HG03175 (cell line): ENCODE measurements at regions not wholly inside any gene's neighbourhood (a gene's known extent, or its start where the extent isn't known, plus 50 kb on each side); places are given as distances from the start of the nearest gene placed in this dataset.
A peak's percentile ranks its signal among the peaks of the same experiment; 100 is the strongest.

Experiments
- ATAC-seq: cut with Tn5 transposase; IDR thresholded peaks from one replicate; pipeline ENCODE4 v1.9.1; 2021; ENCODE audit warnings: mild to moderate bottlenecking, moderate library complexity; ENCODE audit not compliant: unreplicated experiment

DNA sequence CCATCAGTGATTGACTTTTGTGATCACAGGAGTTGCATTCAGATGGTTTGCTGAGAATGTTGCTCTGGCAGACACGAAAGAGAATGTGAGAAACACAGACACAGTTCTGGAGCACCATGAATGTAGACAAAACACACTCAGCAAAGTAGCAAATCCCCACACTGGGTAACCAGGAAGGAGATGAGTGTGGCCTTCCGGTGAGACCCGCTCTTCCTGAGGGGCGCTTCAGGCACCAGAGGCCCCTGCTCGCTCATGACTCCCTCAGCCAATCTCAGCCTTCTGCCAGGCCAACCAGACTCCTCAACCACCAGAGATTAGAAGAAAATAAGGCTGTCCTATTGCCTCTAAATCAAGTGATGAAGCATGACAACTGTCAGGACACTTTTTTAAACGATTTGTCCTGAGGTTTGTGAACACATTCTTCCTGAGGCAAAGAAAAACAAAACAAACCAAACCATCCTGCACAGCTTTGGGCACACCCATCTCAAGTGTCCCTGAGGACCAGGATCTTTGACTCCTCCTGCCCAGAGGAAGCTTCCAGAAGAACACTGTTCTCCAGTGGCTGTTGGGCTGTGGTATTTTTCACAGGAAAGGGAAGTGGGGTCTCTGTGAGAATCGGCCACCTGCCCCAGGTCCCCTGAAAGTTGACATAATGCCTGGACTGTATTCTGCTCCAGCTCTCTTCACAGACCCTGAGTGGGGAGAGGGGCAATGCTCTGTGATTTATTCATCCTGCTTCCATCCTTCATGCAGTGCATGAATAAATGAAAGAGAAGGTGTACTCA is 152.8 kb downstream of the BCL11A start:
- ATAC-seq, result no peak

DNA sequence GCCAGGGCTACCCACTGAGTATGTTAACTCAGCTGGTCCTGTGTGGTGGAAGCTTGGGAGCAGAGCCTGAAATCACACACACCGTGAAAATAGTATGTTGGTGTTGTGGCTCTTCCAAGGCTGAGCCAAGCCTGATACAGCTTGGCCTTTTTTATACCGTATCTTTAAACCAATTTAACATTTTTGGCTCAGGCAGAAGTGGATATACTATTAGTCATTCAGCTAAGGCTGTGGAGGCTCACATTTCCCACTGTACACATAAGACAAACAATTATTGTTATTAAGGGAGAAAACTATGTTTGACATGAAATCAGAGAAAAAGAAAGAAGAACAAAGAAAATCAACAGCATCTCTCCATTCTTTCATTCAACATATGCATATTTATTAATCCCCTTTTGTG is 159.0 kb downstream of the BCL11A start:
- no peak for ATAC-seq

DNA sequence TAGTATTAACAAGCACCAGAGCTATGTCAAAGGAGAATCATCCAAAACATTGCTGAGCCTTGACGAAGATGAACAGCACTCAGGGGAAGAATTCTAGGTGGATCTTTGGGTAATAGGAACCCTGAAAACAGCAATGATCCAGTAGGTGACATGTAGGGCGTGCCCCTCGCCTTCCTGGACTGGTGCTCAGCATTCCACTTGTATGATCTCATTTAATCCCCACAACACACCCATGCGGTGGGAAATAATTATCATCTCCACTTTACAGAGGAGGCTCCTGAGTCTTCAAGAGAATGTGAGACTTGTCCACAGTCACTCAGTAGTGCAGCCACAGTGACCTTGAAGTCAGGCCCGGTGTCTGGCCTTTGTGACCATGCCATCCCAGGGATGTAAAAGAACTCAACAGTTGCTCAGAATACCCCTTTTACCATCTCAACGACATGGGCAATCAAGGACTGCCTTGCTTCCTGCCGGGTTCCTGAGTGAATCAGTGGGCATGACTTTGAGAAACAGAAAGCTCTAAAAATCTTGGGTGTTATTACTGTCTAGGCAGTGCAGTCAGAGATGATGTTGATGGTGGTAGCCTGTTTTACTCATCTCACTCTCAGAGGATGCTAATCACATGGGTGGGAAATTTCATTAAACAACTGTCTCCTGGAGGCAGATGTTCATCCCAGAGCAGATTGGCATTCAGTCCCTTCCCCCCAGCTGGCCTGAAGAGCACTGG is 161.6 kb downstream of the BCL11A start:
- ATAC-seq, result no peak

DNA sequence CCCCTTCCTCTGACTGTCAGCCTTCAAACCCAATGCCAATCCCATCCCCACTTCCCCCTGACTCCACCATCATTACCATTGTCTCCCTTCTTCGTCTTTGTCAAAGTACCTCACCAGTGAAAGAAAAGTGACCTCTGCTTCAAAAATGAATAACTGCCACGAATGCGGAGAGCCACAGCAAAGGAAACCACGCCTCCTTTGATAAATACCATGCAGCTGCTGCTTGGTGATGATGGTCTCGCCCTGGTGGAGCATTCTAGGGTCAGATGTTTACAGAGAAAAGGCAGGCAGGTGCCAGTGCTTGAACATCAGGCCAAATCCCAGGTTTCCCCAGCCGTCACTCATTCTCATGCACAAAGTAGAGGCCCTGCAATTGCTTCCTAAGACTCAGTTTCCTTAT is 162.2 kb downstream of the BCL11A start:
- no peak for ATAC-seq

DNA sequence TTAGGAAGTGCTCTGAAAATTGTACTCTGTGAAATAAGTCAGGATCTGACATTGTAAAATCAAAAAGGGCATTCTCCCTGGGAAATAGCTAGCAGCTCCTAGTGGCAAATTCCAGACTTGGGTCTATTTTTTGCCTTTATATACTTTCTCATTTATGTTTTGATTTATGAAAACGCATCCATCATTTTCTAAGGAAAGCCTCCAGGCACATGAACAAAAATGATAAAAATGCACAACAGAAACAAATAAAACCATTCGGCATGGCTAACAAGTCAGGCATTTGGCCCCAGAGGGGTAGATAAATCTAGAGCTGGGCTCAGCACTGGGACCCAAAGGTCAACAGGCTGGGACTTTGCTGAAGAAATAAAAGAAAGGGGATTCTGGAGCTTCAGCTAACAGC is 167.0 kb downstream of the BCL11A start:
- no peak for ATAC-seq

DNA sequence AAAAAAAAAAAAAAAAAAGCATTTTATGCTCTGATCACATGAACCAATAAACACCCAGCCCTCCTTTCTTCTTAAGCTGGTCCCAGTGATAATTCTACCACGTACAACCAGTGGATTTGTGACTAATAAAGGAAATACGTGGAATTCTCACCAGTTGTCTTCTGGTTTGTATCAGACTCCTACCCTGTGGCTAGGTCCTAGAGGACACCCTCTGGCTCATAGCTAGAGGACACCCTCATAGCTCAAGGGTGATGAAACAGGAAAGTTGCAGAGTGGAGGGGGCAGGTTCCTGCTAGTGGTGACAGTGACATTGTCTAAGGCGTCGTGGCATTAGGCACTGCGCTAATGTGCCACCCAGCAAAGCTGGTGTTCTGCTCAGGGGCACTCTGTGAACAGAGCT is 167.8 kb downstream of the BCL11A start:
- ATAC-seq, result no peak

DNA sequence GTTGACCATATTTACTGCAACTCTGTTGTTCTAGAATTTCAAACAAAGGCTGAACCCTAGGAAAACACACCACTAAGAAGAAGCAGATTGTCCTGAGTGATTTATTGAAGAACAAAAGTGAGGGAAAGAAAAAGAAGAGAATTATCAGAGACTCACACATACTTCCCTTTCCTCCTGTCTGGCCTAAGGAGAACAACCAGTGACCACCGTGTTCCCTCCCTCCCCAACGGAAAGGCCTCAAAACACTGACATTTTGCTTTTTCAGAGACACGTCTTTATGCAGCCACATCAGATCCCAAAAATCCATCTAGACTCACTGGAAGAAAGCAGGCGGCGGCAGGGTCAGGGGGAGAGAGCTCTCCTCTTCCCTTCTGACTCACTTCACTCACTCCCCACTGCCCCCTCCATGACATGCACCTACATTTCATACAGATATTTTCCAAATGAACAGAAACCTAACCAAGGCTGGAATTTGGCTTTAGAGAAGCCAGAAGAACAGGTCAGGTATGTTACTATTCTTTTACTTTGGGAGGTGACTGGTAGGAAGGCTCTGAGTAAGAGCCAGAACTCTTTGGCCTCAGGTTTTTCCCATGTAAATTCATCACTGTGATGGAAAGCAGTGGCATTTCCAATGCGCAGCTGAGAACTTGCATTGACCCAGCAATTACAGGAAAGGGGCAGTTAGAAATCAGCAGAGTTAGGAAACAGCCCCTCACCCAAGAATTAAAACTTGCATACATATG is 169.9 kb downstream of the BCL11A start:
- no peak for ATAC-seq

DNA sequence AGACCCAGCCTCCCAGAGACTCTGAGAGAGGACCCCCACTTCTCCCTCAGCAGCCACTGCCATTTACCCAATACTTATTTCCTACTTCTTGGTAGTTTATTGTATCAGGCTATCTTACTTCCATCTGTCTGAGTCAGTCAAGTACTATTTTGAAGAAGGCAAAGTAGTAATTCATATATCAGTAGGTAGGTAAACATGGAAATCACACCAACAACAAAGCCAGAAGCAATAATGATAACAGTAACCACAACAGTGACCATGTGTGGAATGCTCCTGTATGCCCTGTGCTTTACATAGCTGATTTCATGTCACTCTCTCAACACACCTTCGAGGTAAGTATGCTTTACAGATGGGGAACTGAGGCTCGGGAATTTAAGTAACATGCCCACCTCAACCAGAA is 173.0 kb downstream of the BCL11A start:
- ATAC-seq, result no peak

DNA sequence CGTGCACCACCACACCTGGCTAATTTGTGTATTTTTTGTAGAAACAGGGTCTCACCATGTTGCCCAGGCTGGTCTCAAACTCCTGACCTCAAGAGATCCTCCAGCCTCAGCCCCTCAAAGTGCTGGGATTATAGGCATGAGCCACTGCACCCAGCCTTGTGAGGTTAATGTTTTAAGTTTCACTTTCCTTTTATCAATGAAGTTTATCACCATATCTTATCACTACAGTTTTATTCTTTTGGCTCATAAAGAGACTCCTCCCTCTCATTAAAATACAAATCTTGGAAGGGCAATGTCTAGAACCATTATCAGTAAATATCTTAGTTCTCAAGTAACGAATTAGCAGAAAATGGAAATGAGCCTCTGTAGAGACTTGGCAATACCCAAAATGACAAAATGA is 173.8 kb downstream of the BCL11A start:
- ATAC-seq, result no peak

DNA sequence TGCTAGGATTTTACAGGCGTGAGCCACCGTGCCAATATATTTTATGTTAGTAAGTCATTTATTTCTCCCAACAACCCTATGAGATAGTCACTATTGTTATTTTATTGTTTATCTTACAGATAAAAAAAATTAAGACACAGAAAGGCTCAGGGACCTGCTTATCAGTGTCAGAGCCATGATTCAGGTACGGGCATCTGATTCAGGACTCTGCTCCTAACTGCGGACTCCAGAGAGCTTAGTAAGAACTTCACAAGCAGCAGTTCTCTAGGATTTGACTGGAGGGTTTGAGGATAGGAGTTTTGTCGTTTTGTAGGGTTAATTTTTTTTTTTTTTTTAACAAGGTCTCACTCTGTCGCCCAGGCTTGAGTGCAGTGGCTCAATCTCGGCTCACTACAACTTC is 174.2 kb downstream of the BCL11A start:
- ATAC-seq, result no peak

DNA sequence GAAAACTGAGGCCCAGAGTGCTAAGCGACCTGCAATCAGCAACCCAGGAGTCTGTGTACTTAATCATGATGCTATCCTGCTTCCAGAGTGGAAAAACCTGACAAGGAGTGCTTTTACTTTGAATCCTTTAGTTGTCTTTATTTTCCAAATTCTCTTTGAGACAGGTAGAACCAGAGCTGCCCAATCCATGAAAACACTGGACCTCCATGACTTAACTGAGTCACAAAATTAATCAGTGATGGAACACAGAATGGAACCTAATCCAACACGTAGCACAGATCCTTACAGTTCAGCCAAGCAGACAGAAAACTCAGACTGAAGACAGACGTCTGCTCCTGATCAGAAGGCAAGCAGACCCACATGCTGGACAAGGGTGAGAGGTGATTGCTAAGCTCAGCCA is 175.6 kb downstream of the BCL11A start:
- ATAC-seq, result no peak

DNA sequence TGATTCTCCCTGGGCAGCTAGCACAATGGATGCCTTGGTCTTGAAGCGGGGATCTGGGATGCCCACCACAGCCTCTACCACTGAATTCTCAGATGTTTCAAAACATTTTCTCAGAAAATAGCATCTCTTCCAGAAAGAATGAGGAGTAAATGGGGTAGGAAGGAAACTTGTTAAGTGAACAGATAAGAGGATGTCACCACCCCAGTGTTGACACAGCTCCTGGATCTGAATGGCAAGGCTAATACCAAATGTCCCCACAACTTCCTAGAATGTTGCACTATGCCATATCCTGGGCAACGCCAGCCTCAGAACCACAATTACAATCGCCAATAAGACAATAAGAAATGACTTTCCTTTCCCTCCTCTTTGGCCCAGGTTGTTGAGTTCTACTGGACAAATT is 177.2 kb downstream of the BCL11A start:
- ATAC-seq, result no peak

DNA sequence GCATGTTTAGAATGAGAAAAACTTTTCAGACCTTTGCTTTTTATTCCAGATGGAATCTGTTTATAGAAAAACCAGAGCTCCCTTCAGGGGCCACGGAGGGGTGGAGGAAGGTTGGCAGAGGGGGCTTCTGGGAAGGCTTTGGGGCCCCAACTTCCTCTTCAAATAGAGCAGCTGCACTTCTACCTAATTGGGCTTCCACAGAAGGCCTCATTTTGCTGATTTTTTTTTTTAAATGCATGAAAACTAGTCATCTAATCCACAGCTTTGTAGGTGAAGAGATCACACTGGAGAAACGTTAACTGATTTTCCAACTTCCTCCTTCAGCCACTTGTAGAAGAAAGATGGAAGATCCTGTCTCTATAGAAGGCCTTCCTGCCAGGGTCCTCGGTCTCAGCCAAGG is 181.8 kb downstream of the BCL11A start:
- no peak for ATAC-seq

DNA sequence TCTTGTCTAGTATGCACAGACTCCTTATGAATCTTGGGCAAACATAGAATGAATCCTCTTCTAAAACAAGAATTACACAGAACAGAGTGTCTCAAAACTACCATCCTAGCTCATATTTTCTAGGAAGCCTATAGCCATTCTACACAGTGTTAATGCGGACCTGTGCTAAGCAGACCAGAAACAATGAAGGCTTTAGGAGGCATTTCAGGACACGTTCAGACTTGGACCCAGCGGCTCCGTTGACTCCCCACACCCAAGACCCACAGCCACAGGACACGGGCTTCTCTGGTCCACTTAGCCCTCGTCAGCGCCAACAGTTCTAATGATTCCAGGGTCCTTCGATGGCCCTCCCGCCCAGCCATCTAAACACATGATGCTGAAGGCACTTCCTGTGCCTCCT is 182.2 kb downstream of the BCL11A start:
- ATAC-seq, result no peak

DNA sequence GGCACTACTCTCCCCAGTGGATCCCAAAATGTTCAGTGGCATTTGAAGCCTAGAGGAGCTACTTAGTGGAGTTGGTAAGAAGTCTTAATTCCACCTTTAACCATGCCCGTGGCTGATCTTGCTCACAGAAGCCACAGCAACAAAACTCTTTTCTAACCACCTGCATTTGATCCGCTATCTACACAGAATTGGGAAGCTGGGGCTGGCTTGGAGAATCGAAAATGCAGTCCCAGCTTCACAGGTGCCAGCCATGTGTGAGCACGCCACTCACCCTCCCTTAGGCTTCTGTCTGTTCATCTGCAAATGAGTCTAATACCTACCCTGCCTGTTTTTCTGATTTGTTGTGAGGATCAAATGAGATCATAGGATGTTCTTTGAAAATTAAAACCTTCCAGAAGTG is 182.6 kb downstream of the BCL11A start:
- no peak for ATAC-seq

DNA sequence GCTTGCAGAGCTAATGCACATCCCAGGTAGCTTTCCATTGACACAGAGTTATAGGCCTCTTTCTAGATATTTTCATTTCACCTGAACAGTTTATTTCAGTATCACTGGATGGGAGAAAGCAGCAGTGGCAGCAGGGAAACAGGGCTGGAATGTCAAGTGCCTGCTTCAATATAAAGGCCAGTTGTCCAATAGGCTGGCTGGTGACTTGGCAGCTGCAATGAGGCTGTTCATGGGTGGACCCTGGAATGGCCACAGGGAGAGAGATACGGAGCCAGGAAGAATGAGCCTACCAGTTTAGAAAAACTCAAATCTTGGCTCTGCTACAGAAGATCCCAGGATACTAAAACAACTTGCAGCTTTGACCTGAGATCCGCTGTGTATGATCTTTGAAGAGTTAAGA is 185.0 kb downstream of the BCL11A start:
- ATAC-seq, result no peak

DNA sequence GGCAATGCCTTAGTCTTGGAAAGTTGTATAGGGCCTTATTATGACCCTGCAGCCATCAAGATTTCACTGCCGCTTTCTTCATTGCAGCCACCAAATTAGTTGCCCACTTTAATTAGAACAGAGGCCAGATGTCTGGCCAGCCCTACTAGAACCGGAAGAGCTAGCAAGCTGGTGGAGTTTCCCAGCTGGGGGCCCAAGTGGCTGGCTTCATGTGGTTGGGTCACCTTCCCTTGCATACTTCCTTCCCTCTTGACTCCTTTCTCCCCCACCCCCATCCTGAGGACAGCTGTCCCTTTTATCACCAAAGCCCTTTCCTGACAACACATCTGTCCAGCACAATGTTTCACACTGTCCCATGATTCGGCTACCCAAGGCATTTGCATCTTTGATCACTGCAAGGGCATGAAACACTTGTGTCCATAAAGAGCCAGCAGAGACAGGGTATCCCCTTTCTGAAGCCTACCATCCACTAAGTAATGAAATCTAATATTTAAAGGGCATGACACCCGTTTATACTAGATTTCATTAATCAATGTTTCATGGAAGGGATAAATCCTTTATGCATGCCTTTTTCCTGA is 187.2 kb downstream of the BCL11A start:
- peak; percentile 55 for ATAC-seq

DNA sequence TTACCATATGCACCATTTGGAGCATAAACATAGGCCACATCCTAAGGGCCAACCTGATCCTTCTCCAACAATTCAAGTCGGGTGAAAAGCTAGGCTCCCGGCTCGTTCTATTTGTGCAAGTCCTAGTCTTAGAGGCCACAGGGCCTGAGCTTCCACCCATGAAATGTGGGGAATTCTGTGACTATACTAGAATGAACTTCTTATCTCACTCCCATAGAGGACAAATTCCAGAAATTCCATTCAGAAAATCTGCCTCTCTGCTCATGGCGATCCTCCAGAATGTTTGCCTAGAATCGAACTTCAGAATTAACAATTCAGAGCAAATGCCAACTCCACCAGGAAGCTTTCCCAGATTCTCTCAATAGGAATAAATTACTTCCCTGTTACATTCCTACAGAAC is 187.9 kb downstream of the BCL11A start:
- no peak for ATAC-seq

DNA sequence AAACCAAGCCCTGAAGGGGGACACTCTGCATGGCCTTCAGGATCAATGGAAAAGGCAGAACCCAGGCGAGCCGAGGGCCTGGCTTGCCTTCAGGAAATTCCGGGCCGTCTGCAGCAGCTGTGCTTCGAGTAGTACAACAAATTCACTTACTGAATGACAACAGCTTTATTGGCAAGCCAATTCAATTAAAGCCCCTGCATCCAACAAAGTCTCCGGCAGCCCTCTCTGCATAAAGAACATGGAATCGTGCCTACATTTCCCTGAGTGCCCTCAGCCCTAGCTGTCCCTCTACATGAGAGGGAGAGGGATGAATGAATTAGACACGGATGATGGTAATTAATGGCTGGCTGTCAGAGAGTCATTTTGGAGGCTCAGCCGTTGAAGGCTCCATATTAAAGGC is 189.0 kb downstream of the BCL11A start:
- ATAC-seq, result no peak

DNA sequence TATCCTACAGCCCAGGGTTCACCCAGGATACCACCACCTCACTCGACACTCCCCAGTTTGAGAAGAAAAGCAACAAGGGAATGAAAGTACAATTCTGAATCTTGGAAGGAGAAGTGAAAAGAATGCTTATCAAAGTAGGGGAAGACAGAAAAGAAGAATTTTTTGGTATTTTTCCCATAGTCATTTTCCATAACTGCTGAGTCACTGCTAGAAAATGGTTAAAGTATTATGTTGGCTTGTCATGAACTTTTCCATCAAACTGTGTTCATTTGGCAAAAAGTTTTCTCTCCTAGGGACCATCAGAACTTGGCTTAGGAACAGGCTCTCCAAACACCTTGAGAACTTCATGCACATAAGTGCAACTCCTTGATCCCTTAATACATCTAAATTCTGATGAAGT is 192.0 kb downstream of the BCL11A start:
- no peak for ATAC-seq

DNA sequence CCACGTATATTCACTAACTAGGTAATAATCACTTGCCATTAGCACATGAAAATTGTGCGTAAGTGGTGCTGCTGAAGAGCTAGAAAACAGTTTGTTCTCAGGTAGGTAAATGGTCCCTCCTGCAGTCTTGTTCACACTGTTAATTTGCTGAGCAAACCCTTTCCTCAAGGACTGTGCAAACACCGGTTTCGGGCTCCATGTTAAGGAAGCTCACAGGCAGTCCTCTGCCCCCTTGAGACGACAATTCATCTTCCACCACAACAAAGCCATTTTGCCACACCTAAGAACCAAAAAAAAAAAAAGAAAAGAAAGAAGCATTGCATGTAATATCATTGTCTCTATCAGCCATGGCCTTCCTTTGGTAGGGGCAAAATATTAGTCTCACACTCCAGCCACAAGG is 193.9 kb downstream of the BCL11A start:
- ATAC-seq, result no peak

DNA sequence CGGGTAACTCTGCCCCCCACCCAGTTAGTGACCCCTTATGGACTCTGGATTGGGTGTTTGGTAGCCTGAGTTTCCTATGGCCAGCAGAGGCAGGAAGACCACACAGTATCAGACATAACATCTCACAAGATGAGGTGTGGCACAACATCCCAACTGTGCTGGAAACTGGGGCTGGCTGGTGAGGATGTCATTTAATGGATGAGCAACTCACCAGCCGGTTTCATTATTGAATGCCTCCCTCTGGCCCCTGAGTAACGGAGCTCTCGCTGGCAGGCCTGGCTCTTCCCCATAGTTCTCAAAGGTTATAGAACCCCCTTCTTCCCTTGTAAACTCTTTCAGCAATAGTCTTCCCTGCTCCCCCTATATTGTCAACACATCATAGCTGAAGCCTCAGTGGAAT is 195.0 kb downstream of the BCL11A start:
- ATAC-seq, result no peak
